ENCODE measurements at regions not wholly inside any gene's neighbourhood (a gene's known extent, or its start where the extent isn't known, plus 50 kb on each side); places are given as distances from the start of the nearest gene placed in this dataset.

- no peak for TF ChIP-seq EP300 (IDR thresholded peaks at IDR 0.05)
- TF ChIP-seq POLR2A (IDR thresholded peaks at IDR 0.05; ENCODE audit: low read depth): no peak
- TF ChIP-seq POLR2AphosphoS5 (IDR thresholded peaks at IDR 0.05): no peak
- TF ChIP-seq CTCF (IDR thresholded peaks at IDR 0.05): no peak
- no peak overlapping the region for H3K27ac ChIP-seq (replicated peaks in 1 of 4)
- no peak overlapping the region for H3K4me3 ChIP-seq
- H3K36me3 ChIP-seq: no peaks in the 10 kb centered on the region
- 79% methylated on average over 4 of the region's 4 CpGs for WGBS
- H3K9me3 ChIP-seq: peaks cover 0 to 5% (median 0%) of the 10 kb centered on the region in 4 donors
- H3K4me1 ChIP-seq: no peaks in the 10 kb centered on the region
- H3K27me3 ChIP-seq: no peaks in the 10 kb centered on the region
- intact Hi-C loops (cut with DNase I): no loop called here
- DNase-seq (ENCODE audit: extremely low spot score): no peak
Observed at GRCh38 chr13:95457294-95457693, 95.2 kb upstream of the CLDN10 start.

- Histone ChIP-seq H3K9me3 (peaks cover 0 to 5% (median 0%) of the 10 kb centered on the region in 4 donors), H3K36me3 (no peaks in the 10 kb centered on the region), H3K27ac (replicated peaks in 1 of 4) (no peak overlapping the region), H3K4me1 (no peaks in the 10 kb centered on the region), H3K27me3 (no peaks in the 10 kb centered on the region), H3K4me3 (no peak overlapping the region)
- intact Hi-C loops (cut with DNase I): no loop called here
- 54% methylated on average over 3 of the region's 3 CpGs for WGBS
- no peak for DNase-seq (ENCODE audit: extremely low spot score)
- TF ChIP-seq POLR2A (IDR thresholded peaks at IDR 0.05; ENCODE audit: low read depth) (no peak), CTCF (IDR thresholded peaks at IDR 0.05) (no peak), POLR2AphosphoS5 (IDR thresholded peaks at IDR 0.05) (no peak), EP300 (IDR thresholded peaks at IDR 0.05) (no peak)
Observed at GRCh38 chr13:95462801-95463200, 89.7 kb upstream of the CLDN10 start.

- intact Hi-C loops (cut with DNase I): no loop called here
- Histone ChIP-seq H3K4me3 (no peak overlapping the region), H3K36me3 (no peaks in the 10 kb centered on the region), H3K4me1 (no peaks in the 10 kb centered on the region), H3K27ac (replicated peaks in 1 of 4) (no peak overlapping the region), H3K27me3 (no peaks in the 10 kb centered on the region), H3K9me3 (peaks cover 0 to 5% (median 0%) of the 10 kb centered on the region in 4 donors)
- no peak for DNase-seq (ENCODE audit: extremely low spot score)
- TF ChIP-seq CTCF (IDR thresholded peaks at IDR 0.05) (no peak), POLR2AphosphoS5 (IDR thresholded peaks at IDR 0.05) (no peak), POLR2A (IDR thresholded peaks at IDR 0.05; ENCODE audit: low read depth) (no peak), EP300 (IDR thresholded peaks at IDR 0.05) (no peak)
Observed at GRCh38 chr13:95463531-95463930, 89.0 kb upstream of the CLDN10 start.

- no peaks in the 10 kb centered on the region for H3K9me3 ChIP-seq
- no peaks in the 10 kb centered on the region for H3K4me1 ChIP-seq
- 61% methylated on average over 19 of the region's 19 CpGs for WGBS
- TF ChIP-seq POLR2AphosphoS5 (IDR thresholded peaks at IDR 0.05): no peak
- TF ChIP-seq EP300 (IDR thresholded peaks at IDR 0.05): no peak
- no peak for TF ChIP-seq POLR2A (IDR thresholded peaks at IDR 0.05; ENCODE audit: low read depth)
- TF ChIP-seq CTCF (IDR thresholded peaks at IDR 0.05): no peak
- H3K4me3 ChIP-seq: no peak overlapping the region
- intact Hi-C loops (cut with DNase I): no loop called here
- H3K36me3 ChIP-seq: no peaks in the 10 kb centered on the region
- no peak overlapping the region for H3K27ac ChIP-seq (replicated peaks in 1 of 4)
- H3K27me3 ChIP-seq: peaks cover 0 to 4% (median 0%) of the 10 kb centered on the region in 4 donors
- DNase-seq (ENCODE audit: extremely low spot score): peak; percentile 68
Observed at GRCh38 chr13:95470574-95471366, 81.8 kb upstream of the CLDN10 start.

All from esophagus muscularis mucosa (tissue), 4 donors.